ENCODE measurements at regions not wholly inside any gene's neighbourhood (a gene's known extent, or its start where the extent isn't known, plus 50 kb on each side); places are given as distances from the start of the nearest gene placed in this dataset.

- TF ChIP-seq CTCF (IDR thresholded peaks at IDR 0.05) (no peak), POLR2A (IDR thresholded peaks at IDR 0.05; ENCODE audit: low read length) (no peak), HMGXB4 (CRISPR knock-in tag; IDR thresholded peaks at IDR 0.05; ENCODE audit: borderline replicate concordance) (no peak), PHF8 (IDR thresholded peaks at IDR 0.05; ENCODE audit: borderline replicate concordance, low read depth) (no peak), CHD2 (IDR thresholded peaks at IDR 0.05; ENCODE audit: low read length, partially characterized antibody) (no peak), MAX (IDR thresholded peaks at IDR 0.05) (no peak), CBX2 (IDR thresholded peaks at IDR 0.05; ENCODE audit: borderline replicate concordance, low read depth) (no peak), USF2 (IDR thresholded peaks at IDR 0.05) (no peak)
Measured at GRCh38 chr2:22883054-22883453, 501.9 kb upstream of the KLHL29 start.
